Epithelial cell of esophagus (primary cell): ENCODE measurements at regions not wholly inside any gene's neighbourhood (a gene's known extent, or its start where the extent isn't known, plus 50 kb on each side); places are given as distances from the start of the nearest gene placed in this dataset.

Source experiments
- DNase-seq: peaks from one replicate; pipeline ENCODE4 v3.0.0; 2010; ENCODE audit warnings: low read depth
- H3K4me3 ChIP-seq: 2 replicates; pipeline ENCODE4 v1.5.1; 2011; ENCODE audit warnings: mild to moderate bottlenecking, low read length, control low read depth
- CTCF ChIP-seq: IDR thresholded peaks from 2 replicates; pipeline ENCODE4 v1.5.1; 2011; ENCODE audit warnings: low read depth, mild to moderate bottlenecking, low read length, control low read depth, inconsistent platforms; ENCODE audit not compliant: insufficient read depth; ENCODE audit errors: missing control alignments

- DNase-seq: peak; percentile 44
- H3K4me3 ChIP-seq: no peak overlapping the region
- TF ChIP-seq CTCF: no peak
Observed at GRCh38 chr6:100175814-100176310, 181.8 kb upstream of the MCHR2 start.

- DNase-seq: no peak
- TF ChIP-seq CTCF: no peak
- no peak overlapping the region for H3K4me3 ChIP-seq
Observed at GRCh38 chr6:100173211-100173610, 179.2 kb upstream of the MCHR2 start.

GRCh38 chr6:100172322-100172713 lies 178.3 kb upstream of the MCHR2 start:
- TF ChIP-seq CTCF: no peak
- H3K4me3 ChIP-seq: no peak overlapping the region
- DNase-seq: no peak

GRCh38 chr6:100171533-100172321 lies 177.7 kb upstream of the MCHR2 start:
- DNase-seq: peak; percentile 63
- H3K4me3 ChIP-seq: no peak overlapping the region
- no peak for TF ChIP-seq CTCF

GRCh38 chr6:100168148-100168547 lies 174.1 kb upstream of the MCHR2 start:
- H3K4me3 ChIP-seq: no peak overlapping the region
- TF ChIP-seq CTCF: no peak
- DNase-seq: no peak

- no peak overlapping the region for H3K4me3 ChIP-seq
- DNase-seq: no peak
- TF ChIP-seq CTCF: no peak
Observed at GRCh38 chr6:100167585-100167984, 173.6 kb upstream of the MCHR2 start.

- no peak for TF ChIP-seq CTCF
- no peak for DNase-seq
- H3K4me3 ChIP-seq: no peak overlapping the region
Observed at GRCh38 chr6:100166956-100167355, 172.9 kb upstream of the MCHR2 start.
